PC-9 (cell line): ENCODE measurements at regions not wholly inside any gene's neighbourhood (a gene's known extent, or its start where the extent isn't known, plus 50 kb on each side); places are given as distances from the start of the nearest gene placed in this dataset.

Experiments
- BruUV-seq: library from RNA; stranded (reverse); fragments of 400-500 nt; replicated peaks from 2 replicates; lab custom pipeline; 2021; lab: Mats Ljungman, UMichigan
- CTCF ChIA-PET: fragments of 300-600 bp; sonication (Branson Sonifier 250); formaldehyde crosslinking; loops from one replicate; lab custom pipeline; 2022; ENCODE audit warnings: antibody characterized with exemption; lab: Charles Lee
- POLR2A ChIA-PET: fragments of 300-600 bp; sonication (Branson Sonifier 250); formaldehyde crosslinking; loops from one replicate; lab custom pipeline; 2022; ENCODE audit warnings: antibody characterized with exemption; ENCODE audit not compliant: unreplicated experiment; lab: Charles Lee
- DNase-seq, 2 experiments: peaks; one replicate each; pipeline versions ENCODE4 v3.0.0 to v3.0.0-alpha.2; 2015 to 2022; ENCODE audit warnings: mixed read lengths in 1 of 2
- H2AFZ ChIP-seq: fragments of 200-600 bp; sonication (generic); 2 replicates; pipeline ENCODE4 v1.8.1; 2017; ENCODE audit warnings: antibody characterized with exemption
- H3F3A ChIP-seq: fragments of 200-600 bp; sonication (generic); 2 replicates; pipeline ENCODE4 v1.8.1; 2017; ENCODE audit warnings: antibody characterized with exemption, mild to moderate bottlenecking, low read depth; ENCODE audit not compliant: insufficient read depth
- H3K27ac ChIP-seq: fragments of 200-600 bp; sonication (generic); 2 replicates; pipeline ENCODE4 v1.6.1; 2016; ENCODE audit warnings: mixed run types
- H3K27me3 ChIP-seq: fragments of 200-600 bp; sonication (generic); 2 replicates; pipeline ENCODE4 v1.6.1; 2016; ENCODE audit warnings: low read depth, mixed run types; ENCODE audit not compliant: insufficient read depth
- H3K36me3 ChIP-seq: fragments of 200-600 bp; sonication (generic); 2 replicates; pipeline ENCODE4 v1.6.1; 2016; ENCODE audit warnings: low read depth, mixed run types
- H3K4me1 ChIP-seq: fragments of 200-600 bp; sonication (generic); replicated peaks from 2 replicates; pipeline ENCODE4 v1.6.1; 2016; ENCODE audit warnings: mixed run types; ENCODE audit not compliant: insufficient read depth
- H3K4me2 ChIP-seq: fragments of 200-600 bp; sonication (generic); 2 replicates; pipeline ENCODE4 v1.6.1; 2017; ENCODE audit warnings: mixed run types
- H3K4me3 ChIP-seq: fragments of 200-600 bp; sonication (generic); 2 replicates; pipeline ENCODE4 v1.6.1; 2016; ENCODE audit warnings: mixed run types
- H3K79me2 ChIP-seq: fragments of 200-600 bp; sonication (generic); 2 replicates; pipeline ENCODE4 v1.6.1; 2017; ENCODE audit warnings: low read depth, mixed run types
- H3K9me2 ChIP-seq: fragments of 200-600 bp; sonication (generic); 2 replicates; pipeline ENCODE4 v1.8.1; 2017; ENCODE audit warnings: mild to moderate bottlenecking; ENCODE audit not compliant: insufficient read depth
- H3K9me3 ChIP-seq: fragments of 200-600 bp; sonication (generic); 2 replicates; pipeline ENCODE4 v1.8.1; 2016; ENCODE audit warnings: low read depth; ENCODE audit not compliant: insufficient read depth
- H4K20me1 ChIP-seq: fragments of 200-600 bp; sonication (generic); 2 replicates; pipeline ENCODE4 v1.8.1; 2017; ENCODE audit not compliant: insufficient read depth
- CTCF ChIP-seq: fragments of 200-600 bp; sonication (generic); conservative IDR thresholded peaks from 2 replicates; pipeline ENCODE4 v1.6.1; 2017; ENCODE audit warnings: mixed run types, antibody characterized with exemption, mild to moderate bottlenecking, moderate library complexity
- EZH2 ChIP-seq: fragments of 200-600 bp; sonication (generic); IDR thresholded peaks from 2 replicates; pipeline ENCODE4 v1.8.0; 2017; ENCODE audit warnings: antibody characterized with exemption, low read depth
- intact Hi-C: fragments of 100-400 bp; cut with micrococcal nuclease; formaldehyde crosslinking; loops from one replicate; pipeline ENCODE4 v1.10.0; 2022; ENCODE audit not compliant: unreplicated experiment

- POLR2A ChIA-PET, result no interaction called here
- no peak overlapping the region for H2AFZ ChIP-seq
- TF ChIP-seq EZH2, result no peak
- no peak for TF ChIP-seq CTCF
- H3K9me2 ChIP-seq, result no peaks in the 10 kb centered on the region
- BruUV-seq, result no TSS peak
- no peak overlapping the region for H3K27ac ChIP-seq
- intact Hi-C loops, result no loop called here
- H3K4me1 ChIP-seq, result no peaks in the 10 kb centered on the region
- H3K36me3 ChIP-seq, result no peaks in the 10 kb centered on the region
- CTCF ChIA-PET, result no interaction called here
- no peaks in the 10 kb centered on the region for H3K27me3 ChIP-seq
- no peaks in the 10 kb centered on the region for H3K79me2 ChIP-seq
- H3K9me3 ChIP-seq, result no peaks in the 10 kb centered on the region
- H3K4me3 ChIP-seq, result no peak overlapping the region
- no peak overlapping the region for H3K4me2 ChIP-seq
- no peaks in the 10 kb centered on the region for H4K20me1 ChIP-seq
- no peaks in the 10 kb centered on the region for H3F3A ChIP-seq
- no peak for DNase-seq
These were observed 256.0 kb downstream of the SV2B start for GRCh38 chr15:91356083-91356482.

GRCh38 chr15:91357011-91357410, 257.0 kb downstream of the SV2B start:
- H3K9me2 ChIP-seq, result no peaks in the 10 kb centered on the region
- H3K27me3 ChIP-seq, result no peaks in the 10 kb centered on the region
- H3K4me1 ChIP-seq, result no peaks in the 10 kb centered on the region
- ChIA-PET POLR2A (no interaction called here), CTCF (no interaction called here)
- H3K27ac ChIP-seq, result no peak overlapping the region
- no peaks in the 10 kb centered on the region for H3K9me3 ChIP-seq
- no peak overlapping the region for H3K4me2 ChIP-seq
- intact Hi-C loops, result no loop called here
- no peak overlapping the region for H2AFZ ChIP-seq
- no peak for DNase-seq
- no peak overlapping the region for H3K4me3 ChIP-seq
- H3K79me2 ChIP-seq, result no peaks in the 10 kb centered on the region
- no peak for TF ChIP-seq EZH2
- TF ChIP-seq CTCF, result no peak
- BruUV-seq, result no TSS peak
- H4K20me1 ChIP-seq, result no peaks in the 10 kb centered on the region
- H3F3A ChIP-seq, result no peaks in the 10 kb centered on the region
- no peaks in the 10 kb centered on the region for H3K36me3 ChIP-seq

GRCh38 chr15:91357486-91357885, 257.4 kb downstream of the SV2B start:
- DNase-seq, result no peak
- Histone ChIP-seq H3K27me3 (no peaks in the 10 kb centered on the region), H3K79me2 (no peaks in the 10 kb centered on the region), H2AFZ (no peak overlapping the region), H3K4me3 (no peak overlapping the region), H3K4me2 (no peak overlapping the region), H3K4me1 (no peaks in the 10 kb centered on the region), H3K9me3 (no peaks in the 10 kb centered on the region), H3K36me3 (no peaks in the 10 kb centered on the region), H3K27ac (no peak overlapping the region), H3F3A (no peaks in the 10 kb centered on the region), H4K20me1 (no peaks in the 10 kb centered on the region), H3K9me2 (no peaks in the 10 kb centered on the region)
- ChIA-PET POLR2A (no interaction called here), CTCF (no interaction called here)
- no TSS peak for BruUV-seq
- intact Hi-C loops, result no loop called here
- TF ChIP-seq CTCF (no peak), EZH2 (no peak)
